ENCODE measurements at regions not wholly inside any gene's neighbourhood (a gene's known extent, or its start where the extent isn't known, plus 50 kb on each side); places are given as distances from the start of the nearest gene placed in this dataset.

DNA sequence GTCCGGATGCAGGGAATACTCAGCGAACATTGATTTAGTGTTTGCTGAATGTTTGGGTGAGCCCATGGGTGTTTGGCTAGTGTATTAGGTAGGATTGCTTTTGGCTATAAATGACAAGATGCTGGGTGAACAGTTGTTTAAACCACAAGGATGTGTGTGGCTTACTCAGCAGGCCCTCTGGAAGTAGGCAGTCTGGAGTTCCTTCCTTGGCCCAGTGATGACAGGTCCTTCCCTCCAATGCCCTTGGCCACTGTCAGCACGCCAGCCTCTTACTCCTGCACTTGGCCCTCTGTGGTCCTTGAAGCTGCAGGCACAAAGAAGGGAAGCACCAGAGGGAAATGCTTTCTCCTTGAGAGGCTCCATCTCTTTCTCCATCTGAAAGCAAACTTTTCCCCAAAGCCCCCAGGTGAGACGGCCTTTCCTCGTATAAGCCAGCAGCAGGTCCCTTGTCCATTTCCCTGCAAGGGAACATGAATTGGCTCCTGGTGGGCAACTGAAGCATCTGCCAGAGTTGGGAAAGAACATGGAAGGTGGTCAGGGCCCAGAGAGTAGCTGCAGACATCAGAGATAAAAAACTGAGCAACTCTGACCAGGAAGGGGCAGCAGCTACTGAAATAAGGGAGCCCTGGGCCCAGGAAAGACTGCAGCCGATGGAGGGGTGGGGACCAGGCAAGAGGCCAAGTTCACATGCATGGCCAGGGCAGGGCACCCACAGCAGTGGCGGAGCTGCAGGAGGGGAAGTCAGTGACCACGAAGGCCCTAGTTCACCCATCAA is 105.0 kb downstream of the TPRA1 start:
- Histone ChIP-seq H4K20me1 (ENCODE audit: insufficient read depth, low read length) (no peaks in the 10 kb centered on the region), H3K4me2 (replicated peaks; ENCODE audit: extremely low read depth, low read length, poor library complexity, severe bottlenecking) (no peak overlapping the region), H3K4me1 (ENCODE audit: control insufficient read depth in 1 of 2, insufficient read depth in 2 of 2, low read length in 2 of 2) (no peaks in the 10 kb centered on the region), H3K27me3 (ENCODE audit: control insufficient read depth in 2 of 2, insufficient read depth in 2 of 2, low read length in 2 of 2) (peaks cover 0 to 10% of the 10 kb centered on the region in 2 donors), H3K36me3 (replicated peaks in 1 of 2; ENCODE audit: control insufficient read depth in 1 of 2, insufficient read depth in 2 of 2, low read length in 2 of 2) (no peaks in the 10 kb centered on the region), H3K9ac (ENCODE audit: insufficient read depth, low read length, poor library complexity, severe bottlenecking) (no peak overlapping the region), H3K4me3 (replicated peaks in 1 of 3; ENCODE audit: low read depth in 2 of 3, low read length in 3 of 3) (no peak overlapping the region), H2AFZ (ENCODE audit: insufficient read depth, low read depth, low read length, poor library complexity, severe bottlenecking) (no peak overlapping the region), H3K9me3 (replicated peaks in 1 of 2; ENCODE audit: control insufficient read depth in 1 of 2, insufficient read depth in 1 of 2, low read length in 2 of 2) (no peaks in the 10 kb centered on the region), H3K79me2 (ENCODE audit: insufficient read depth, low read length) (no peaks in the 10 kb centered on the region), H3K27ac (ENCODE audit: low read depth in 1 of 2, low read length in 2 of 2) (no peak overlapping the region)
- no peaks in the 10 kb centered on the region for H3K9me3 Mint-ChIP-seq
- intact Hi-C loops (cut with micrococcal nuclease): no loop called here
- H3K27ac Mint-ChIP-seq: no peak overlapping the region
- no peak overlapping the region for H3K4me3 Mint-ChIP-seq
- H3K36me3 Mint-ChIP-seq: no peaks in the 10 kb centered on the region
- TF ChIP-seq CTCF (IDR thresholded peaks at IDR 0.05): no peak
- WGBS (ENCODE audit: insufficient coverage): 76% methylated on average over 5 of the region's 8 CpGs
- DNase-seq: no peak
- no peaks in the 10 kb centered on the region for H3K4me1 Mint-ChIP-seq
- H3K27me3 Mint-ChIP-seq (ENCODE audit: low read depth in 3 of 3): peaks cover 13 to 38% (median 25%) of the 10 kb centered on the region in 3 donors

- Mint-ChIP-seq H3K27me3 (ENCODE audit: low read depth in 3 of 3) (peaks cover 13 to 34% (median 23%) of the 10 kb centered on the region in 3 donors), H3K9me3 (no peaks in the 10 kb centered on the region), H3K4me3 (peak overlapping the region in 1 of 2 donors; percentile 28), H3K4me1 (no peaks in the 10 kb centered on the region), H3K36me3 (no peaks in the 10 kb centered on the region), H3K27ac (no peak overlapping the region)
- H3K27ac ChIP-seq (ENCODE audit: low read depth in 1 of 2, low read length in 2 of 2): no peak overlapping the region
- intact Hi-C loops (cut with micrococcal nuclease): no loop called here
- H4K20me1 ChIP-seq (ENCODE audit: insufficient read depth, low read length): no peaks in the 10 kb centered on the region
- no peak overlapping the region for H2AFZ ChIP-seq (ENCODE audit: insufficient read depth, low read depth, low read length, poor library complexity, severe bottlenecking)
- no peak for DNase-seq
- no peak overlapping the region for H3K9ac ChIP-seq (ENCODE audit: insufficient read depth, low read length, poor library complexity, severe bottlenecking)
- no peaks in the 10 kb centered on the region for H3K4me1 ChIP-seq (ENCODE audit: control insufficient read depth in 1 of 2, insufficient read depth in 2 of 2, low read length in 2 of 2)
- H3K9me3 ChIP-seq (replicated peaks in 1 of 2; ENCODE audit: control insufficient read depth in 1 of 2, insufficient read depth in 1 of 2, low read length in 2 of 2): no peaks in the 10 kb centered on the region
- H3K27me3 ChIP-seq (ENCODE audit: control insufficient read depth in 2 of 2, insufficient read depth in 2 of 2, low read length in 2 of 2): peaks cover 0 to 10% of the 10 kb centered on the region in 2 donors
- H3K79me2 ChIP-seq (ENCODE audit: insufficient read depth, low read length): no peaks in the 10 kb centered on the region
- WGBS (ENCODE audit: insufficient coverage): 82% methylated on average over 4 of the region's 9 CpGs
- no peak overlapping the region for H3K4me3 ChIP-seq (replicated peaks in 1 of 3; ENCODE audit: low read depth in 2 of 3, low read length in 3 of 3)
- TF ChIP-seq CTCF (IDR thresholded peaks at IDR 0.05): no peak
- H3K4me2 ChIP-seq (replicated peaks; ENCODE audit: extremely low read depth, low read length, poor library complexity, severe bottlenecking): no peak overlapping the region
- H3K36me3 ChIP-seq (replicated peaks in 1 of 2; ENCODE audit: control insufficient read depth in 1 of 2, insufficient read depth in 2 of 2, low read length in 2 of 2): no peaks in the 10 kb centered on the region
Measured at GRCh38 chr3:127484601-127485388, 105.7 kb downstream of the TPRA1 start.
